Central memory CD8-positive, alpha-beta T cell (primary cell): ENCODE measurements at regions not wholly inside any gene's neighbourhood (a gene's known extent, or its start where the extent isn't known, plus 50 kb on each side); places are given as distances from the start of the nearest gene placed in this dataset.

Source experiments
- ATAC-seq: fragments of 150-1000 bp; cut with Tn5 transposase; replicated peaks from 2 replicates; pipeline ENCODE4 v1.10.0; 2022; ENCODE audit warnings: mild to moderate bottlenecking, moderate FRiP score, moderate number of reproducible peaks; ENCODE audit not compliant: poor library complexity, severe bottlenecking; ENCODE audit errors: extremely low read depth
- DNase-seq, 2 donors: peaks; one replicate each; pipeline ENCODE4 v3.0.0; 2021; ENCODE audit warnings: low spot score in 2 of 2
- H3K27ac Mint-ChIP-seq: one replicate; pipeline ENCODE4 v1.8.0; 2022; ENCODE audit warnings: low read depth, mild to moderate bottlenecking, moderate library complexity, mixed read lengths
- H3K27me3 Mint-ChIP-seq: one replicate; pipeline ENCODE4 v1.8.0; 2022; ENCODE audit warnings: mixed read lengths
- H3K36me3 Mint-ChIP-seq: one replicate; pipeline ENCODE4 v1.8.0; 2022; ENCODE audit warnings: mild to moderate bottlenecking, moderate library complexity, mixed read lengths; ENCODE audit not compliant: insufficient read depth
- H3K4me1 Mint-ChIP-seq: one replicate; pipeline ENCODE4 v1.8.0; 2022; ENCODE audit warnings: mixed read lengths
- H3K4me3 Mint-ChIP-seq: one replicate; pipeline ENCODE4 v1.8.0; 2022; ENCODE audit warnings: mild to moderate bottlenecking, moderate library complexity, mixed read lengths
- H3K9me3 Mint-ChIP-seq: one replicate; pipeline ENCODE4 v1.8.0; 2022; ENCODE audit warnings: mixed read lengths

DNA sequence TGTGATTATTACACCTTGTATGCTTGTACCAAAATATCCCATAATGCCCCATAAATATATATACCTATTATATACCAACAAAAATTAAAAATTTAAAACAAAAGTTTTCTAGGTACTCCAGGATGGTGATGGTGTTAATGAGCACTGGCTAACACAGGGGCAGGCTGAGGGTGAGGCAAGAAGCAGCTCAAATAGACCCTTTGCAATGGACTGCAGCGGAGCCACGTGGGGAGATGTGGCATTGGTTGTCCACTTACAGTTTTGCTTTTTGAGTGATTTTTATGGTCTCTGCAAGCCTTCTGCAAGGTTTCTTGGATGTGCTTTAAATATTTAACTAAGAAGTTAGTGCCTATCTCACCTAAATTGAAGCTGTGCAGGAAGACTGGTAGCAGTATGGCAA is 132.9 kb downstream of the RAP2A start:
- ATAC-seq: no peak
- peaks cover 18% of the 10 kb centered on the region for H3K27me3 Mint-ChIP-seq
- DNase-seq: no peak
- H3K4me1 Mint-ChIP-seq: no peaks in the 10 kb centered on the region
- H3K4me3 Mint-ChIP-seq: no peak overlapping the region
- H3K9me3 Mint-ChIP-seq: no peaks in the 10 kb centered on the region
- no peak overlapping the region for H3K27ac Mint-ChIP-seq
- no peaks in the 10 kb centered on the region for H3K36me3 Mint-ChIP-seq

DNA sequence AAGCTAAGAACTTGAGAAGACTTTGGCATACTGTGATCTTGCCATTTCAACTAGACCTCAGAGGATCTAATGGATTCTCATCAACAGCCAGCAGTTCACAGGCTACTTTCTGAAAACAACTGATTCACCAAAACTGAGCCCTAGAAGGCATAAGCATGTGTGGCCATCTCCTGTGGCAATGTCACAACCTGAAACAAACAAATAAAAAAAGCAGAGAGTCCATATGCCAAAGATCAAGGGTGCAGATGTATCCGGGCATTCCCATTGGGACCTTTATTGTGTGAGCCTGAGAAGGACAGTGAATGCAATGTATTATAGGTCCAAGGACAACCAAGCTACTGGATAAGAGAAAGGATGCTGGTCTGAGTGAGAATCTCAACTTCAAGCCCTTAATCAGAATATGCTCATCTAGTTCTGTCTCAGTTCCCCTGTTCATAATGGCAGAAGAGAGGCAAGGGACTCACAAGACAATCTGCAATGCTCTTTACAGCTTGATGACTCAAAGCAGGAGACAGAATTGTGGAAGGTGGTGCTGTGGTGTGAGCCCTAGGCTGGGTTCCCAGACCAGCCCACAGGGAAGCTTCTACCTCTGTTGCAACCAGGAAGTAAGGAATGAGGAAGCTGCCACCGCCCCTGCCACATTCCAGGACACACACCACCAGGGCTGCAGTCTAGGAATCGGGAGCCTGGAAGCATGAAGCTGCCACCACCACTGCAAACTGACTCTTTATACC is 133.7 kb downstream of the RAP2A start:
- Mint-ChIP-seq H3K4me3 (no peak overlapping the region), H3K27ac (no peak overlapping the region), H3K27me3 (peaks cover 18% of the 10 kb centered on the region), H3K9me3 (no peaks in the 10 kb centered on the region), H3K4me1 (no peaks in the 10 kb centered on the region), H3K36me3 (no peaks in the 10 kb centered on the region)
- no peak for ATAC-seq
- no peak for DNase-seq

DNA sequence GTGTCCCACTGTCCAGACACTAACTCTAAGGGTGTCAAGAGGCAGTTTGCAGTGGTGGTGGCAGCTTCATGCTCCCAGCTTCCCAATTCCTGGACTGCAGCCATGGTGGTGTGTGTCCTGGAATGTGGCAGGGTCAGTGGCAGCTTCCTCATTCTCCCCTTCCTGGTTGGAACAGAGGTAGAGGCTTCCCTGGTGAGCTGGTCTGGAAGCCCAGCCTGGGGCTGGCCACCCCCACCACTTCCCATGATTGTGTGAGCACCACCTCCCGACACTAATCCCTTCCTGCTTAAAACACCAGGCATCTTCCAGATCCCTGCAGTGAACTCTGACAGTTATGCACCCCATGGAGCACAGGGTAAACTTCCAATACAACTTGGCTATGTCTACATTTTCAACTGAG is 134.9 kb downstream of the RAP2A start:
- no peak overlapping the region for H3K4me3 Mint-ChIP-seq
- no peak for DNase-seq
- H3K27me3 Mint-ChIP-seq: peaks cover 18% of the 10 kb centered on the region
- H3K4me1 Mint-ChIP-seq: no peaks in the 10 kb centered on the region
- no peak overlapping the region for H3K27ac Mint-ChIP-seq
- H3K9me3 Mint-ChIP-seq: no peaks in the 10 kb centered on the region
- ATAC-seq: no peak
- H3K36me3 Mint-ChIP-seq: no peaks in the 10 kb centered on the region

DNA sequence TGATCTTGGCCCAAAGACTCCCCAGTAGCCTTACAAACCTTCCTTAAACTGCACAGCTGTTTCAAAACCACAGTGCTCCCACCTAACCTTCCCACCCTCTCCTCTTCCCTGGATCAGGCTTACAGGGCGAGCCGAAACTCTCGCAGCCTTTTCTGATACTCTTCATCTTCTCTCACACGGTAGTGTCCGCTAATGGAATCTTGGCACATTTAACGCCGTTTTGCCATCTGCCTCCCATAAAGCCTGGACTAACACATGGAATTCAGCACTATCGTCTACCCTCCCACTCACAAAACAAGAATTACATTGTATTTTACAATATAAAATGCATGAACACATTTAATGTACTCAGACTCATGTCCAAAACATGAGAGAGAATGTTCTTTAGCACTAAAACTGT is 135.9 kb downstream of the RAP2A start:
- Mint-ChIP-seq H3K4me1 (no peaks in the 10 kb centered on the region), H3K36me3 (no peaks in the 10 kb centered on the region), H3K27ac (no peak overlapping the region), H3K9me3 (no peaks in the 10 kb centered on the region), H3K27me3 (peaks cover 18% of the 10 kb centered on the region), H3K4me3 (no peak overlapping the region)
- no peak for DNase-seq
- ATAC-seq: no peak

DNA sequence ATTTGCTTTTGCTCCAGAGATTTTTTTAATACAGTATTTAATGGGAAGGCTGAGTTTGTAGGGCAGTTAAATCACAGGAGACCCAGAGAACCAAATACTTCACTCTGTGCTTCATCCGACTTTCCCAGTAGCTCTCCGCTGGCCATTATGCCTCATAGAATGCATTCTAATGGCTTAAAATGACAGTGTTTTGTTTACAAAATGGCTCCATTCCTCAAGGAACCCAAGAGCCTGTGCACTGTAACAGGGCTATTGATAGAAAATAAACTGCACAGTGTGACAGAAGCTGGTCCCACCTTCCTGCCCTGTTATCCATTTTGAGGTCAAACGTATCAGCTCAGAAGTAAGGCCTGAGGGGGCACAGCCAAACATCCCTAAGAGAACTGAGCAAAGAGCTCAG is 136.5 kb downstream of the RAP2A start:
- DNase-seq (no peak), ATAC-seq (no peak)
- Mint-ChIP-seq H3K27me3 (peaks cover 18% of the 10 kb centered on the region), H3K4me3 (no peak overlapping the region), H3K4me1 (no peaks in the 10 kb centered on the region), H3K9me3 (no peaks in the 10 kb centered on the region), H3K36me3 (no peaks in the 10 kb centered on the region), H3K27ac (no peak overlapping the region)

DNA sequence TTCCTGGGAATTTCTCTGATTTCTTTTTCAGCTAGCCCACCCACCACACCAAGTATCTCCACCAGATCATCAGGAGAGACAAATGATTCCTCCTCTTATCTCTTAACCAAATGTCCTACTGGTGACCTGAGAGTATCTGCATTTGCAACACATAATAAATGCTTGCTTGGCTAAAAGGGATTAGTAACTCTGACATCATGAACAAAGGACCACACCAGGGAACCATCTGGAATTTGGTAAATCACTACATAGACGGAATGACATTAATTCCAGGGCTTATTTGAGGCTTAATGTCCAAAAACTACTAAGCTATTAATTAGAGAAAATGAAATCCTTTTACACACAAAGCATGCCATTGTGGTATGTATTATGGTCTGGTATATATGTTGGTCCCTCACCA is 139.0 kb downstream of the RAP2A start:
- DNase-seq: no peak
- Mint-ChIP-seq H3K4me3 (no peak overlapping the region), H3K27me3 (peaks cover 14% of the 10 kb centered on the region), H3K27ac (no peak overlapping the region), H3K9me3 (no peaks in the 10 kb centered on the region), H3K36me3 (no peaks in the 10 kb centered on the region), H3K4me1 (no peaks in the 10 kb centered on the region)
- no peak for ATAC-seq

DNA sequence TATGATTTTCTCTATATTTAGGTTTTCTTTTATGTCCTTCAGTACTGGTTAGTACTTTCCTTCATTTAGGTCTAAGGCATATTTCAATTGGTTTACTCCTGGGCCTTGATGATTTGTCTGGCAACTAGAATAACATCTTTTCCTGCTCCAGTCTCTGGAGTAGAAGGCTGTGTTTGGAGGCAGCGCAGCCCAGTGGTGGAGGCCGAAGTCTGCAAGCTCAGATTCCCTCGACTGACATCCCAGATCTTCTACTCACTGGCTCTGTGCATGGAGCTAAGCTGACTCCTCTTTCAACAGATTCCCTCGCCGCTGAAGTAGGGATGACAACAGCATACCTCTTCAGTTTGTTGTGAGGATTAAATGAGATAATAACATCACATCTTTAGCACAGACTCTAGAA is 141.0 kb downstream of the RAP2A start:
- Mint-ChIP-seq H3K27me3 (peaks cover 11% of the 10 kb centered on the region), H3K4me3 (no peak overlapping the region), H3K27ac (no peak overlapping the region), H3K36me3 (no peaks in the 10 kb centered on the region), H3K9me3 (no peaks in the 10 kb centered on the region), H3K4me1 (no peaks in the 10 kb centered on the region)
- no peak for DNase-seq
- no peak for ATAC-seq

DNA sequence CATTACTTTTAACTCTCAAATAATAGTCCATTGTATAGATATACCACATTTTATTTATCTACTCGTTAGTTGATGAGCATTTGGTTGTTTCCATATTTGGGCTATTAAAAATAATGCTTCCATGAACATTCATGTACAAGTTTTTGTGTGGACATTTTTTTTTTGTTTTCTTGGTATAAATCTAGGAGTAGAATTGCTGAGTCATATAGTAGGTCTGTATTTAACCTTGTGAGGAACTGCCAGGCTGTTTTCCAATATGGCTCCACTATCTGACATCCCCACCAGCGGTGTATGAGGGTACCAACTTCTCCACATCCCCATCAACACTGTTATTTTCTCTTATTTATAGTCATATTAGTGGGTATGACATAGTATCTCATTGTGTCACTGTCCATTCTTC is 143.1 kb downstream of the RAP2A start:
- Mint-ChIP-seq H3K9me3 (no peaks in the 10 kb centered on the region), H3K36me3 (no peaks in the 10 kb centered on the region), H3K27ac (no peak overlapping the region), H3K27me3 (peaks cover 11% of the 10 kb centered on the region), H3K4me3 (no peak overlapping the region), H3K4me1 (no peaks in the 10 kb centered on the region)
- no peak for ATAC-seq
- DNase-seq: no peak

DNA sequence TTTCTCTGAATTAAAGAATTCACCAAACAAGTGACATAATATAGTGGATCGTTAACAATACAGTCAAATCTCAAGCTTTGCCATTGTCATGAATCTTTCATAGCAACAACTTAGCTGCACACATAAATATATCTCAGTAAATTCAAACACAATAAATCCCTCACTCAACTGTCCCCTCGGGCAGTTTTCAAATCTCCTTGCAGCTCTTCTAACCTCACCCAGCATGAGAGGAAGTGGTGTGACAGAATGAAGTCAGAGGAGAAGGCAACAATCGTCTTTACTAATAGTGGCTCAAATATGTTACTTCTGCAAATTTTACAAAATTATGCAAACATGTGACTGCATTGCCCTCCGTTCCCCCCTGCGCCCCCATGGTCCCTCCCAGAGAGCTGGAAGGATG is 148.2 kb downstream of the RAP2A start:
- peaks cover 34% of the 10 kb centered on the region for H3K27me3 Mint-ChIP-seq
- no peak for ATAC-seq
- no peaks in the 10 kb centered on the region for H3K9me3 Mint-ChIP-seq
- H3K27ac Mint-ChIP-seq: no peak overlapping the region
- DNase-seq: no peak
- no peak overlapping the region for H3K4me3 Mint-ChIP-seq
- H3K36me3 Mint-ChIP-seq: no peaks in the 10 kb centered on the region
- no peaks in the 10 kb centered on the region for H3K4me1 Mint-ChIP-seq

DNA sequence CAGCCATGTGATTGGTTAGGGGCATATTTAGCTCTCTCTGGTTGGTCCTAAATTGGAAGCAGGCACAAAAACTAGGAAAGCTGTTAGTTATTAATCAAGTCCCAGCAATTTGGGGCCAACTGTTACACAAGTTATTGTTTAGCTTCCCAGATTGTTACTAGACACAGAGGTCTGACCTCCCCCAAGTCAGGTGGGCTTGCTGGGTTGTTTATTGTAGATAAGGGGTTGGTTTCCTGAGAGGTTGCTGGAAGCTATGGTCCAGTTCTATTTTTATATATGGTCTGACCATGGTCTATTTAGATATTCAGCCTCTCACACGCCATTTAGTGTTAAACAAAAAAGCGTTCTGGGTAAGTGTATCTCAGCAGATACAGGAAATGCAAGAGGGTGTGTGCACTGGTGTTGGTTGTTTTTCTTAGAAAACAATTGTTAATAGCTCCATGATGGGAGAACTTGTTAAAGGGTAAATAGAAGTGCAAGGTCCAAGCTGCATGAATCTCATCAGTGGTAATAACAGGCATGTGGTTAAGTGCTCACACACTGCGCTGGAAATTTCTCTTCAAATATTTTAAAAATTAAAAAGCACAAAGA is 150.0 kb downstream of the RAP2A start:
- Mint-ChIP-seq H3K36me3 (no peaks in the 10 kb centered on the region), H3K4me3 (no peak overlapping the region), H3K27ac (no peak overlapping the region), H3K9me3 (no peaks in the 10 kb centered on the region), H3K4me1 (no peaks in the 10 kb centered on the region), H3K27me3 (peaks cover 35% of the 10 kb centered on the region)
- ATAC-seq: no peak
- no peak for DNase-seq

DNA sequence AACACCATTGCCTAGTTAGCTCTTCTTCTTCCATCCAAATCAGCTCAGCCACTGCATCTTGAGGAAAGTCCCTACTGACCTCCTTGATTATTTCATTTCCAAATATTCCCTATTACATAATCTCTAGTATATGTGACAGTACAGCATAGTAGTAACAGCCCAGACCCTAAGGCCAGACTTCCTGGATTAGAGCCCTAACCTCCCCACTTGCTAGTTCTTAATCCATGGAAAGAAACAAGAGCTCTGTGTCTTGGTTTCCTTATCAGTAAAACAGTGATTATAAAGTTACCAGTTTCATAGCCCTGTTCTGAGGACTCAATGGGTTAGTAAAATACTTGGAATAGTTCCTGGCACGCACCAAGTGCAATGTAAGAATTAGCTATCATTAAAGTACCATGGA is 153.0 kb downstream of the RAP2A start:
- no peak overlapping the region for H3K27ac Mint-ChIP-seq
- no peak overlapping the region for H3K4me3 Mint-ChIP-seq
- no peak for ATAC-seq
- DNase-seq: no peak
- H3K27me3 Mint-ChIP-seq: peaks cover 38% of the 10 kb centered on the region
- H3K4me1 Mint-ChIP-seq: no peaks in the 10 kb centered on the region
- no peaks in the 10 kb centered on the region for H3K36me3 Mint-ChIP-seq
- no peaks in the 10 kb centered on the region for H3K9me3 Mint-ChIP-seq

DNA sequence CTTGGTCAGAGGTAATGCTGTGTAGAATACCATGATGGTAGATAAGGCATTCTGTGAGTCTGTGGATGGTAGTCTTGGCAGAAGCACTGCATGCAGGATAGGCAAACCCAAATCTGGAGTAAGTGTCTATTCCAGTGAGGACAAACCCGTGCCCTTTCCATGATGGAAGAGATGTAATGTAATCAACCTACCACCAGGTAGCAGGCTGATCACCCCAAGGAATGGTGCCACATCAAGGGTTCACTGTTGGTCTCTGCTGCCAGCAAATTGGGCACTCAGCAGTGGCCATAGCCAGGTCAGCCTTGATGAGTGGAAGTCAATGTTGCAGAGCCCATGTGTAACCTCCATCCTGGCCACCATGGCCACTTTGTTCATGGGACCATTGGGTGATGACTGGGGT is 155.0 kb downstream of the RAP2A start:
- Mint-ChIP-seq H3K27me3 (peaks cover 44% of the 10 kb centered on the region), H3K9me3 (no peaks in the 10 kb centered on the region), H3K4me1 (no peaks in the 10 kb centered on the region), H3K36me3 (no peaks in the 10 kb centered on the region), H3K4me3 (no peak overlapping the region), H3K27ac (no peak overlapping the region)
- DNase-seq (no peak), ATAC-seq (no peak)

DNA sequence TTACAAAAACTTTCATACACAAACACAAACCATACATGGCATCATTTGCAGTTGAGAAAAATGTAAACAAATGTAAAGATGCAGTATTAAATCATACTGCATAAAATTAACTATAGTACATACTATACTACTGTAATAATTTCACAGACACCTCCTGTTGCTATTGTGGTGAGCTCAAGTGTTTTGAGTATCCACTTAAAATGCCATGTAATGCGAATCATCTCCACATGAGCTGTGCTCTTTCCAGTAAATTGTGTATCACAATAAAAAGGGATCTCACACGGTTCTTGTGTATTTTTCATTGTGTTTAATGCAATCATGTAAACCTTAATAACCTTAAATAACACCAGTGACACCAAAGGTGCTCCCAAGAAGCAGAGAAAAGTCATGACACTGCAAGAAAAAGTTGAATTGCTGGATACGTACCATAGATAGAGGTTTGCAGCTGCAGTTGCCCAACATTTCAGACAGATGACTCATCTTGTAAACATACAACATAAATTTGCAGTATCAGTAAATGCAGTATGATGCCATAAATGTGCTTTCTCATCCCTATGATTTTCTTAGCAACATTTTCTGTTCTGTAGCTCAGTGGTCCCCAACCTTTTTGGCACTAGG is 166.6 kb downstream of the RAP2A start:
- no peaks in the 10 kb centered on the region for H3K36me3 Mint-ChIP-seq
- peaks cover 41% of the 10 kb centered on the region for H3K27me3 Mint-ChIP-seq
- no peaks in the 10 kb centered on the region for H3K4me1 Mint-ChIP-seq
- H3K9me3 Mint-ChIP-seq: peaks cover 5% of the 10 kb centered on the region
- ATAC-seq (no peak), DNase-seq (no peak)
- no peak overlapping the region for H3K4me3 Mint-ChIP-seq
- H3K27ac Mint-ChIP-seq: no peak overlapping the region
